GM18858 (cell line): ENCODE measurements at regions not wholly inside any gene's neighbourhood (a gene's known extent, or its start where the extent isn't known, plus 50 kb on each side); places are given as distances from the start of the nearest gene placed in this dataset.
A peak's percentile ranks its signal among the peaks of the same experiment; 100 is the strongest.
"Not testable (repeated sequence)": the region's sequence is repeated elsewhere in the genome, so short reads cannot be mapped to it uniquely, and the experiment has no call there.

Experiments used
- ATAC-seq: cut with Tn5 transposase; IDR thresholded peaks from one replicate; pipeline ENCODE4 v1.9.1; 2021; ENCODE audit not compliant: unreplicated experiment

- no peak for ATAC-seq
Measured at GRCh38 chr2:116917196-116917595, 897.3 kb upstream of the DDX18 start.

GRCh38 chr2:116918574-116918973, 895.9 kb upstream of the DDX18 start:
- ATAC-seq: no peak

GRCh38 chr2:116922414-116922813, 892.1 kb upstream of the DDX18 start:
- no peak for ATAC-seq

GRCh38 chr2:116924509-116924908, 890.0 kb upstream of the DDX18 start:
- no peak for ATAC-seq

DNA sequence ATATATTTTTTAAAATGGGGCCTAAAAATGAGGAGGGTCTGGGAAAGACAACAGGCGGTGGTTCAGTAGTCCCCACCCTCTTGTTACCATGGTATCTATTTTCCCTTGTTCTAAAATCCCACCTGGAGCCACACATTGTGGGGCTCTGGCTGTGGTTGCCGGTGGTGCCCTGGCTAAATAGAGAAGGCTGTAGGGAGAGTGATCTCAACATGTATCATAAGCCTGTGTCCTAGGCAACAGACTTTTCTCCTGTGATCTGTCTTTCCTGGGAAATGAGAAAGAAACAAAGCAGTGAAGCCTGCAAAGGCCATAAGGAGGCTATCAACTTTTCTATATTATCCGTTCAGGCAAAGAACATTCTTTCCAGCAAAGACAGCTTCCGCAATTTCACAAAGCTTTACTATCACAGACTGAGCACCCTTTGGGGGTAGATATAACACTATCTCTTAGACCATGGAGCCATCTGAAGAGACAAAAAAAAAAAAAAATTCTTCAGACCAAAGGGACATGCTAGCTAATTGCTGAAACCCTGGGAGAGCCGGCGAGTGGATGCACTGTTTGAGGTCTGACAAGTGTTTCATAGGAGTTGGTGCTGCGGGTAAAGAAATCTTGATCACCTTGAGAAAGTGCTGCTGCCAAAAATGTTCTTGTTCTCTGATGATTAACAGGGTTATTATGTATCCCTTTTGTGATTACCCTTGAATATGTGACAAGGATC, 879.2 kb upstream of the DDX18 start:
- no peak for ATAC-seq

DNA sequence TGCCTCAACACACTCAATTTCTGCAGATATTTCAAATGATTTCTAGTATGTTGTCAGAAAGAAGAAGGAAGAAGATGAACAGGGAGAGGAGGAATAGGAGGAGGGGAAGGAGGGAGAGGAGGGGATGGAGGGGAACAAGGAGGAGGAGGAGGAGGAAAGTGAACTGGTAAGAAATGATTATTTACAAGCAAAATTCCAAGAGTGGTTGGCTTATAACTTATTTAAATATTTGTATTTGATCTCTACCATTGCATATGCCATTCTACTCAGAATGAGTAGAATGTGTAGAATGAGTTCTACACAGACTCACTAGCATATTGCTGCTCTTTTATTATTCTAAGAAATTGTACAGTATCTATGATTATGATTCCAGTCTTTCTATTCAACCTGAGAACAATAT, 866.2 kb upstream of the DDX18 start:
- ATAC-seq: no peak

- no peak for ATAC-seq
Measured at GRCh38 chr2:116949249-116949648, 865.2 kb upstream of the DDX18 start.

DNA sequence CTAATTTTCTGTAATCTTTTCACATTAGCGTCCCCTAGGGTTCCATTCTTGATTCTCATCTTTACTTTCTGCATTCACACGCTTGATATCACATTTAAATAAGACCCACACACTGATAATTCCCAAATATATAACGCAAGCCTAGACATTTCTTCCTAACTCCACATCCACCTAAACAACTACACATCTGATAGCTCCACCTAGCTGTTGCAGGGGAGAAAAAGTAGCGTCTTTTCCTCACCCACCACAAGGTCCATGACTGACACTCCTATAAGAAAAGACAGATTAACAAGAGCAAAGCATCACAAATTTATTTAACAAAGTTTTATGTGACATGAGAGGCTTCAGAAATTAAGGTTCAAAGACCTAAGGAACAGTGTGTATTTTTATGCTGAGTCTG, 862.2 kb upstream of the DDX18 start:
- ATAC-seq: no peak

DNA sequence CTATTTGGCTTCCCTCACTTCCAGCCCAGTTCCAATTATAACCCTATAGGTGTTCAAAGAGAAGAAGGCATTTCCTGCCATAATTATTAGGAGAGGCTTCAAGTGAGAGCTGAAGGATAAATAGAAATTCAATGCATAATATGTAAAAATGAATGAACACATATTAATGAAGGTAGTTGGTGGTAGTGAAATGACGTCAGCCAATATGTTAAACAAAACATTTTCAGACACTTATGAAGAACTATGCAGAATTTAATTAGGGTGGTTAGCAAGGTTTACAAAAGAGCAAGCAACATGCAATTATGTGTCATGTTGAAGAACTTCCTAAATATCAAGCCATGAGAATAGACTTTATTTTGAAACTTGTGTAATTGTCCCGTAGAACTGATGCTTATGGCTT, 858.8 kb upstream of the DDX18 start:
- no peak for ATAC-seq

DNA sequence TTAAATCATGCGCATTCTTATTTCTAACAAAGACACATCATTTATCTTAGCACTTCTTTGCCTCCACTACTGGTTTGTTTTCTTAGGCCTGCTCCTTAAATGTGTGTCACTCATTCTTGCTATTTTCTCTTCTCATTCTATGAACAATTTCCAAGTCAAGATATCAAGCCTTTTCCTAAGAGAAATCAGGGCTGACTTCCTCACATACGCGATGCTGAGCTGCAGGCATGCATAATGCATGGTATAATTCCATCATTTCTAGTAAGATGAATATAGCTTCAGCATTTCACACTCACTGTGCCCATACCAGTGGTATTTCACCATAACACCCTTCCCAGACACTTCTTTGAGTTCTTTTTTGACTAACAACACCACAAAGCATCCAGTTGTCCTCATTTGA, 838.9 kb upstream of the DDX18 start:
- ATAC-seq: no peak

DNA sequence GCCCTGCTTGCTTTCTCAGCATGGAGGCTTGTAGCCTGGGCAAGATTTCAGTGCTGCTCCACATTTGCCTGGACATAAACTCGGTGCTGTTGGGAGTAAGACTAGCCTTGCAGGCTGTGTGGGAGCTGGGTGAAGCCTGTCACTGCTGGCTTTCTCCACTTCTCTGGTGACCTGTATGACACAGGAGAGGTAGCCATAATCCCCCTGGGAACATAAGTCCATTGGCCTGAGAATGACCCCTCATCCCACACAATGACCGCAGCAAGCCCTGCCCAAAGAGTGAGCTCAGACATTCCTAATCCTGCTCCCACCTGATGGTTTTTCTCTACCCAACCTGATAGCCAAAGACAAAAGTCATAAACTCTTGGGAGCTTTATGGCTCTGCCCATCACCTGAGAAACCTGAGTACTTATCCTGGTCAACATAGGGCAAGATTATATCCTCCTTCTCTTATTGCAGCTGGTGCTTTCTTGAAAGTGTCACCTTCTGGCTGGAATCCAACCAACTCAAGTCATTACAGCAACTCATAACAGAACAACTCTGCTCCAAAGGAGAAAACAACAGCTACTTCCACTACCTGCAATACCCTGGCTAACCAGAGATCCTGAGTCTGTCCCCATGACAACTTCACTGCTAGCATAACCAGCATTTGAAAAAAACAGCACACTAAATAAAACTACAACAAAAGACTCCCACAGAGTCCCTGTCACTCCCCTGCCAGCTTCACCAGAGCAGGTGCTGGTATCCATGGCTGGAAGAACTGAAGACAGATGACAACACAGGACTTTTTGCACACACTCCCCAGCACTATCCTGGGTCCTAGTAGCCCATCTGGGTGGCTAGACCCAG, 834.4 kb upstream of the DDX18 start:
- no peak for ATAC-seq

- no peak for ATAC-seq
Measured at GRCh38 chr2:116987447-116987846, 827.0 kb upstream of the DDX18 start.

DNA sequence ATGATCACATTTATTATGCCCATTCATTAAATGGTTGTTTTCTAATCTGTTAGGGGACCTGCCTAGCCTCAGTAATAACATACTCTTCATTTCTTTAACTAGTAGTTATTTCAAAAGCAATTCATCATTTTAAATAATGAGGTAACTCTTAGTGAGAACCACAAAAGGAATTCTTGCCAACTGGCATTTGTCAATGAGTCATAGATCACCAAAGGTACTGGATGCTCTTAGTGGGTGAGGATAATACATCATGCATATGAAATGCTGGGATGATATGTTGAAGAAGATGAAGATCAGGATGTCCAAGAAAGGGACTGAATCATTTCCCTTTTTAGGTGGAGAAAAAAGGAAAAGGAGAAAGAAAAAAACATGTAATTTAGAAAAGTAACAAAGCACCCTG, 826.2 kb upstream of the DDX18 start:
- no peak for ATAC-seq

DNA sequence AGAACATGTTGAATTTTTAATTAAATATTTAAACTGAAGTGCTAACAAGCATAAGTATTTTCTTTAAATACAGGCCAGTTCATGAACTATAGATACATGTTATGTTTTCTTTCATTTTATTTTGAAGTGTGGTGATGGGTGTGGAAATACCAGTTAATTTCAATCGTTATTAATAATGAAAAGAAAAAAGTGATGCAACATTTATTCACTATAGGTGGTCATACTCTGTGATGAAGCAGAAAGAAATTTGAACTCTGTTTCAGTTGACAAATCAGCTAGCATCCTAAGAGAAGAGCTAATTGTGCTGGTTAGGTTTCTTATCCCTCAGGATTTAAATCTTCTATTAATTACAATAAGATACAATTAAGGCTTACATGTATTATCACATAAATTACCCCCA, 795.1 kb upstream of the DDX18 start:
- ATAC-seq: no peak

DNA sequence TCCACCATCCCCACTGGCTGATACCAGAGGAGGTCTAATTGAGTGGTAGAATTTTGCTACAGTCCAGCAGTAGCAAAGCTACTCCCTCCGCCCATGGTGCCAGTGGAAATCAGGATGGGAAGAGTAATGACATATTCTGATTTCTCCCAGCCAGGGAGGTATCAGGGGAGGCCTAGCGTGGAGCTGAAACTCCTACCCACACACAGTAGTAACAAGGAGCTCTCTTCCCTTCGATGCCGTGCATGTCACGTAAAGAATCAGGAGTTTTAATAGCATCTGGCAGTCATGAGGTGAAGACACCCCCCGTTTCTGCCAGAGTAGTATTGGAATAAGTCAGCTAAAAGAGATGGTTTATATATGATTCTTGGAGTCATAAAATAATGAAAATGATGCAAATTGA, 786.8 kb upstream of the DDX18 start:
- no peak for ATAC-seq

DNA sequence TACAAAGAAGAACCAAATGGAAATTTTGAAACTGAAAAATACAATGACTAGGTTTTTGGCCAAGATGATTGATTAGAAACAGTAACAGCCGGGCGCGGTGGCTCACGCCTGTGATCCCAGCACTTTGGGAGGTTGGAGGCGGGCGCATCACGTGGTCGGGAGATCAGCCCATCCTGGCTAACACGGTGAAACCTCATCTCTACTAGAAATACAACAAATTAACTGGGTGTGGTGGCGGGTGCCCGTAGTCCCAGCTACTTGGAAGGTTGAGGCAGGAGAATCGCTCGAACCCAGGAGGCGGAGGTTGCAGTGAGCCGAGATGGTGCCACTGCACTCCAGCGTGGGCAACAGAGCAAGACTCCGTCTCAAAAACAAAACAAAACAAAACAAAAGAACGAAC, 785.8 kb upstream of the DDX18 start:
- ATAC-seq: not testable (repeated sequence)

- ATAC-seq: no peak
Measured at GRCh38 chr2:117055499-117056375, 758.8 kb upstream of the DDX18 start.

DNA sequence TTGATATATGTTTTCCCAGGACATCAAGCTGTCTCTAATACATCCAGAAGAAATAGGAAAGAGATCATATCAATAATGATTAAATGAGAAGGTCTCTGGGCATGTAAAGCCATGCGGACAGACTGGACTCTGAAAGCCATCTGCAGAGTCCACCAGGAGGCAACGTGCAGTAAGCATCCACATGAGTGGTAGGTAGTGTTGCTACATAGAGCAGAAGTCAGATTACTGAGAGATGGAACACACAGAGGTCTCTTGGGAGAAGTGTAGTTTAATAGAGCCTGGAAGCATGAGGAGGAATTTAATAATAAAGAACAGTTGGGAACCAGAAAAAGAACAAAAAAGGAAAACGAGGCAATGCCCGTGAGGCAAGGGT, 758.1 kb upstream of the DDX18 start:
- no peak for ATAC-seq

GRCh38 chr2:117057016-117057415, 757.5 kb upstream of the DDX18 start:
- no peak for ATAC-seq

DNA sequence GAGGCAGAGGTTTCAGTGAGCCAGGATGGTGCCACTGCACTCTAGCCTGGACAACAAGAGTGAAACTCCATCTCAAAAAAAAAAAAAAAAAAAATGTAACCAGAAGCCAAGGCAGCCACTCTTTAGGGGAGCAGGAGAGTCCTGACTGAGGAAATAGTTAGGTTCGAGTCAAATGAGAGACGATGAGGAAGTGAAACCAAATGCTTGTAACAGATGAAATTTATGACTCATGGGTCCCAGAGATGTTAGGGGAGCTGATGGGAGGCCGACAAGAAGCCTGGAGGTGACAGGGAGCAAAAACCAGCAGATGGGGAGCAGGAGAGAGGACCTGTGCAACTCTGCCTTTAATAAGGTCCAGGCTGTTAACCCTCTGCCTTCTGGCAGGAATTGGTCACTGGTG, 756.1 kb upstream of the DDX18 start:
- peak; percentile 95 for ATAC-seq

DNA sequence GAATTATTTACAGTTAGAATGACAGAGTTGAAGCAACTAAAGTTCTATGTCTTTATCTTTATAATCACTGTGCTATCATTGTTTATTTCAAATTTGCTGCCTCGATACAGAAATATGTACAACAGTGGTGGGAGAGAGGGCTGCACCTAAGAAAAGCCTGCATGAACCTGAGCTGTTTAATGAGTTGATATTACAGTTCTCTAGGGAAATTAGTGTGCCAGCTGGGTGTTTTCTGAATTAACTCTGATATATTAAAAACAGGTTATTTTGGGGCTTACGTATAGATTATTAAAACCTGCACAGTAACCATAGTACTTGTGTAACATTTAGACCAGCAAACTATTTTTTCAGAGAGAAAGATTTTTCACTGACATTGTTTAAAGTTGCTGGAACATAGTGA, 750.5 kb upstream of the DDX18 start:
- no peak for ATAC-seq

DNA sequence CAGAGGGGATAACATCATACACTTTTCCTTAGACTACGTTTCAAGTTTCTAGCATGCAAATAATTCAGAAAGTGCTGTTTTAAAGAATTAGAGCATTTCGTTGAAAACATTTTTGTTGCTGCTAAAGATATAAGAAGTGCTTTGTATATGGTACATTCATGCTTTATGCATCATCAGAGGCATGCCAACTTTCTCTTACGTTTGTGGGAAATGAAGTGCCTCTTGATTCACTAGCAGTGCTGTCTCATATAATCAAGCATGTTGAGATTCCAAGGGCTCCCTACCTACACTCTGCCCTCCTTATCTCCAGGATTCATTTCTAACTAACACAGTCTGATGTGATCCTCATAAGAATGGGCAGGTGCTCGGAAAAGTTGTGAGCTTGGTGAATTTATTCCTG, 748.6 kb upstream of the DDX18 start:
- ATAC-seq: no peak
